ENCODE measurements at regions not wholly inside any gene's neighbourhood (a gene's known extent, or its start where the extent isn't known, plus 50 kb on each side); places are given as distances from the start of the nearest gene placed in this dataset.

- DNase-seq (no peak), ATAC-seq (replicated peaks in 1 of 4) (no peak)
- Histone ChIP-seq H3K4me3 (ENCODE audit: control insufficient read depth in 1 of 2, extremely low read depth in 1 of 2, low read length in 1 of 2) (no peak overlapping the region), H3K27ac (ENCODE audit: low read length) (no peak overlapping the region), H3K9me3 (no peaks in the 10 kb centered on the region), H3K27me3 (replicated peaks in 1 of 2; ENCODE audit: control insufficient read depth in 2 of 2, extremely low read depth in 1 of 2, insufficient read depth in 2 of 2, low read length in 1 of 2) (no peaks in the 10 kb centered on the region), H3K4me1 (ENCODE audit: control insufficient read depth in 1 of 2, extremely low read depth in 1 of 2, insufficient read depth in 2 of 2, low read length in 2 of 2) (no peaks in the 10 kb centered on the region), H3K36me3 (ENCODE audit: control insufficient read depth in 2 of 2, extremely low read depth in 1 of 2, insufficient read depth in 1 of 2, low read length in 1 of 2) (no peaks in the 10 kb centered on the region)
- ChIA-PET POLR2A (no interaction called here), CTCF (no interaction called here)
- no peaks in the 10 kb centered on the region for H3K36me3 Mint-ChIP-seq
- H3K27me3 Mint-ChIP-seq, result no peaks in the 10 kb centered on the region
- WGBS (ENCODE audit: insufficient coverage), result no CpG with 5 or more reads among the region's 4 CpGs
- no peaks in the 10 kb centered on the region for H3K4me1 Mint-ChIP-seq
- no peak overlapping the region for H3K27ac Mint-ChIP-seq
- peaks cover 0 to 4% (median 0%) of the 10 kb centered on the region in 3 donors for H3K9me3 Mint-ChIP-seq
- H3K4me3 Mint-ChIP-seq, result no peak overlapping the region
These were observed 578.3 kb downstream of the PDCD6IP start for GRCh38 chr3:34376691-34377090.

DNA sequence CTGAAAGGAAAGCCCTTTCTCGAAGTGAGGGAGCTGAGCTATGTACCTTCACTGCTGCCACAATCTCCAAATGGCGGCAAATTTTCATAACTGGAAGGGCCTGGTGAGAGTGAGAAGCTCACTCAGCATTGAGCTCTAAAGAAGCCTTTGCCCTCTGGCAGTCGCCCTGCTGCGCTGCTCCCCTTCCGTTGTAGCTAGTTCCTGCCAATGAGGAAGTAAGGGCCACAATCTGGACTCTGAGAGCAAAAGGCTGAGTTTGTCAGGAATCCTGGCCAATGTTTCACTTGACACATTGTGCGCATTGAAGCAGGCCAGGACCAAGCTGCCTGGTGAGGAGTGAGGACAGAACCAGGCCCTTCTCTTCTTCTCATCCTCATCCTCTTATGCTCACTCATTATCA lies 579.5 kb downstream of the PDCD6IP start:
- ChIA-PET CTCF (no interaction called here), POLR2A (interaction anchor here in 1 of 2 donors (0.6 kb wide), 1 partner anchor 171 kb away, joined by 3 read pairs; no protein-coding TSS in a partner anchor)
- H3K27me3 ChIP-seq (replicated peaks in 1 of 2; ENCODE audit: control insufficient read depth in 2 of 2, extremely low read depth in 1 of 2, insufficient read depth in 2 of 2, low read length in 1 of 2), result no peaks in the 10 kb centered on the region
- no peak overlapping the region for H3K27ac ChIP-seq (ENCODE audit: low read length)
- Mint-ChIP-seq H3K27me3 (no peaks in the 10 kb centered on the region), H3K27ac (no peak overlapping the region), H3K4me1 (no peaks in the 10 kb centered on the region), H3K4me3 (no peak overlapping the region), H3K9me3 (no peaks in the 10 kb centered on the region), H3K36me3 (no peaks in the 10 kb centered on the region)
- DNase-seq (no peak), ATAC-seq (replicated peaks in 1 of 4) (no peak)
- H3K36me3 ChIP-seq (ENCODE audit: control insufficient read depth in 2 of 2, extremely low read depth in 1 of 2, insufficient read depth in 1 of 2, low read length in 1 of 2), result no peaks in the 10 kb centered on the region
- H3K4me1 ChIP-seq (ENCODE audit: control insufficient read depth in 1 of 2, extremely low read depth in 1 of 2, insufficient read depth in 2 of 2, low read length in 2 of 2), result no peaks in the 10 kb centered on the region
- no peak overlapping the region for H3K4me3 ChIP-seq (ENCODE audit: control insufficient read depth in 1 of 2, extremely low read depth in 1 of 2, low read length in 1 of 2)
- 79% methylated on average over 5 of the region's 6 CpGs for WGBS (ENCODE audit: insufficient coverage)
- no peaks in the 10 kb centered on the region for H3K9me3 ChIP-seq

GRCh38 chr3:34381243-34381642 lies 582.8 kb downstream of the PDCD6IP start:
- no peaks in the 10 kb centered on the region for H3K4me1 ChIP-seq (ENCODE audit: control insufficient read depth in 1 of 2, extremely low read depth in 1 of 2, insufficient read depth in 2 of 2, low read length in 2 of 2)
- Mint-ChIP-seq H3K4me3 (no peak overlapping the region), H3K9me3 (no peaks in the 10 kb centered on the region), H3K27me3 (no peaks in the 10 kb centered on the region), H3K4me1 (no peaks in the 10 kb centered on the region), H3K27ac (no peak overlapping the region), H3K36me3 (no peaks in the 10 kb centered on the region)
- H3K27ac ChIP-seq (ENCODE audit: low read length), result no peak overlapping the region
- ATAC-seq (replicated peaks in 1 of 4) (no peak), DNase-seq (no peak)
- no peaks in the 10 kb centered on the region for H3K27me3 ChIP-seq (replicated peaks in 1 of 2; ENCODE audit: control insufficient read depth in 2 of 2, extremely low read depth in 1 of 2, insufficient read depth in 2 of 2, low read length in 1 of 2)
- H3K4me3 ChIP-seq (ENCODE audit: control insufficient read depth in 1 of 2, extremely low read depth in 1 of 2, low read length in 1 of 2), result no peak overlapping the region
- H3K36me3 ChIP-seq (ENCODE audit: control insufficient read depth in 2 of 2, extremely low read depth in 1 of 2, insufficient read depth in 1 of 2, low read length in 1 of 2), result no peaks in the 10 kb centered on the region
- CTCF ChIA-PET, result no interaction called here
- POLR2A ChIA-PET, result no interaction called here
- H3K9me3 ChIP-seq, result no peaks in the 10 kb centered on the region

GRCh38 chr3:34382859-34383258 lies 584.4 kb downstream of the PDCD6IP start:
- Histone ChIP-seq H3K36me3 (ENCODE audit: control insufficient read depth in 2 of 2, extremely low read depth in 1 of 2, insufficient read depth in 1 of 2, low read length in 1 of 2) (no peaks in the 10 kb centered on the region), H3K27me3 (replicated peaks in 1 of 2; ENCODE audit: control insufficient read depth in 2 of 2, extremely low read depth in 1 of 2, insufficient read depth in 2 of 2, low read length in 1 of 2) (no peaks in the 10 kb centered on the region), H3K27ac (ENCODE audit: low read length) (no peak overlapping the region), H3K9me3 (no peaks in the 10 kb centered on the region), H3K4me3 (ENCODE audit: control insufficient read depth in 1 of 2, extremely low read depth in 1 of 2, low read length in 1 of 2) (no peak overlapping the region), H3K4me1 (ENCODE audit: control insufficient read depth in 1 of 2, extremely low read depth in 1 of 2, insufficient read depth in 2 of 2, low read length in 2 of 2) (no peaks in the 10 kb centered on the region)
- Mint-ChIP-seq H3K9me3 (no peaks in the 10 kb centered on the region), H3K4me1 (no peaks in the 10 kb centered on the region), H3K27me3 (no peaks in the 10 kb centered on the region), H3K4me3 (no peak overlapping the region), H3K36me3 (no peaks in the 10 kb centered on the region), H3K27ac (no peak overlapping the region)
- POLR2A ChIA-PET, result no interaction called here
- CTCF ChIA-PET, result no interaction called here
- WGBS (ENCODE audit: insufficient coverage), result 100% methylated on average over 1 of the region's 3 CpGs
- DNase-seq, result no peak
- ATAC-seq (replicated peaks in 1 of 4), result no peak

- Histone ChIP-seq H3K4me1 (ENCODE audit: control insufficient read depth in 1 of 2, extremely low read depth in 1 of 2, insufficient read depth in 2 of 2, low read length in 2 of 2) (no peaks in the 10 kb centered on the region), H3K27me3 (replicated peaks in 1 of 2; ENCODE audit: control insufficient read depth in 2 of 2, extremely low read depth in 1 of 2, insufficient read depth in 2 of 2, low read length in 1 of 2) (no peaks in the 10 kb centered on the region), H3K9me3 (no peaks in the 10 kb centered on the region), H3K36me3 (ENCODE audit: control insufficient read depth in 2 of 2, extremely low read depth in 1 of 2, insufficient read depth in 1 of 2, low read length in 1 of 2) (no peaks in the 10 kb centered on the region), H3K4me3 (ENCODE audit: control insufficient read depth in 1 of 2, extremely low read depth in 1 of 2, low read length in 1 of 2) (no peak overlapping the region), H3K27ac (ENCODE audit: low read length) (no peak overlapping the region)
- Mint-ChIP-seq H3K4me1 (no peaks in the 10 kb centered on the region), H3K27ac (no peak overlapping the region), H3K9me3 (no peaks in the 10 kb centered on the region), H3K36me3 (no peaks in the 10 kb centered on the region), H3K27me3 (no peaks in the 10 kb centered on the region), H3K4me3 (no peak overlapping the region)
- POLR2A ChIA-PET, result no interaction called here
- DNase-seq, result no peak
- CTCF ChIA-PET, result interaction anchor here in 1 of 2 donors (0.6 kb wide), 2 partner anchors 36 to 1287 kb away, joined by 3 to 7 read pairs; no protein-coding TSS in a partner anchor
- ATAC-seq (replicated peaks in 1 of 4), result no peak
These were observed 587.9 kb downstream of the PDCD6IP start for GRCh38 chr3:34386309-34386708.

DNA sequence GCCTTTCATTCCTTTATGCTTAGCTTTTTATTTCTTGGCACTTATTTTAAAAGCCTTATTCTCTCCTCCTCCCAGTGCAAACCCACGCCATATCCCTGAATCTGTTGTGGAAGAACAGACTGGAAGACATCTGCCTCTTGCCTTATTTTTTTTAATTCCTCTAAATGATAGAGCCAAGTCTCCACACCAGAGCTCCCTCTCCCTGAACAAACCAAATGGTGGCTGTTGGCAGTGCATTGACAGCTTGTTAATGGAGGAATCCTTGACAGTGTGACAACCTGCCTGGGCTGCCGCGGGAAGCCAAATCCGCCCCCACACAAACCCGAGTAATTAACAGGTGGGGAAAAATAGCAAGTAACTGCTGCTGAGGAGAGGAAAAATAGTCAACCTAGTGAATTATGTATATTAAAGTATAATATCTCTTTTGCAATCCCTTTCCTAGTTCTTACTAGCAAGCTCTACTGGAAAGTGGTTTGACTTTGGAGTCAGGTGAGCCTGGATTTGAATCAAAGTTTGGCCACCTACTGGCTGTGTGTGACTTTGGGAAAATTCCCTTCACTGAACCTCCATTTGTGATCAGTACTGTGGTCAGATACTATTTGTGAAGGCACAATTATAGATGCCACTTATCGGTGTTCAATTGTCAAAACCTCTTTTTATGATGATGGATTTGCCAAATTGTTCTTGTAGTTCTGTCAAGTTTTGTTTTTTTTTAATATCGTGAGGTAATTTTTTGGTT lies 589.6 kb downstream of the PDCD6IP start:
- no peak overlapping the region for H3K27ac ChIP-seq (ENCODE audit: low read length)
- H3K9me3 ChIP-seq, result no peaks in the 10 kb centered on the region
- ChIA-PET CTCF (no interaction called here), POLR2A (no interaction called here)
- Mint-ChIP-seq H3K4me1 (no peaks in the 10 kb centered on the region), H3K9me3 (peaks cover 0 to 2% (median 0%) of the 10 kb centered on the region in 3 donors), H3K27ac (no peak overlapping the region), H3K27me3 (no peaks in the 10 kb centered on the region), H3K36me3 (no peaks in the 10 kb centered on the region), H3K4me3 (no peak overlapping the region)
- H3K36me3 ChIP-seq (ENCODE audit: control insufficient read depth in 2 of 2, extremely low read depth in 1 of 2, insufficient read depth in 1 of 2, low read length in 1 of 2), result no peaks in the 10 kb centered on the region
- DNase-seq (no peak), ATAC-seq (replicated peaks in 1 of 4) (no peak)
- H3K4me1 ChIP-seq (ENCODE audit: control insufficient read depth in 1 of 2, extremely low read depth in 1 of 2, insufficient read depth in 2 of 2, low read length in 2 of 2), result no peaks in the 10 kb centered on the region
- H3K4me3 ChIP-seq (ENCODE audit: control insufficient read depth in 1 of 2, extremely low read depth in 1 of 2, low read length in 1 of 2), result no peak overlapping the region
- WGBS (ENCODE audit: insufficient coverage), result no CpG with 5 or more reads among the region's 7 CpGs
- no peaks in the 10 kb centered on the region for H3K27me3 ChIP-seq (replicated peaks in 1 of 2; ENCODE audit: control insufficient read depth in 2 of 2, extremely low read depth in 1 of 2, insufficient read depth in 2 of 2, low read length in 1 of 2)

- no CpG with 5 or more reads among the region's 2 CpGs for WGBS (ENCODE audit: insufficient coverage)
- H3K36me3 Mint-ChIP-seq, result no peaks in the 10 kb centered on the region
These were observed 590.4 kb downstream of the PDCD6IP start for GRCh38 chr3:34388830-34389229.

More at GRCh38 chr3:34388830-34389229, 590.4 kb downstream of the PDCD6IP start:
- POLR2A ChIA-PET, result no interaction called here
- Mint-ChIP-seq H3K4me1 (no peaks in the 10 kb centered on the region), H3K27ac (no peak overlapping the region), H3K4me3 (no peak overlapping the region), H3K9me3 (peaks cover 0 to 8% (median 3%) of the 10 kb centered on the region in 3 donors), H3K27me3 (no peaks in the 10 kb centered on the region)
- no peaks in the 10 kb centered on the region for H3K27me3 ChIP-seq (replicated peaks in 1 of 2; ENCODE audit: control insufficient read depth in 2 of 2, extremely low read depth in 1 of 2, insufficient read depth in 2 of 2, low read length in 1 of 2)
- no peak overlapping the region for H3K27ac ChIP-seq (ENCODE audit: low read length)
- no peaks in the 10 kb centered on the region for H3K9me3 ChIP-seq
- no peaks in the 10 kb centered on the region for H3K36me3 ChIP-seq (ENCODE audit: control insufficient read depth in 2 of 2, extremely low read depth in 1 of 2, insufficient read depth in 1 of 2, low read length in 1 of 2)
- H3K4me1 ChIP-seq (ENCODE audit: control insufficient read depth in 1 of 2, extremely low read depth in 1 of 2, insufficient read depth in 2 of 2, low read length in 2 of 2), result no peaks in the 10 kb centered on the region
- no peak overlapping the region for H3K4me3 ChIP-seq (ENCODE audit: control insufficient read depth in 1 of 2, extremely low read depth in 1 of 2, low read length in 1 of 2)
- CTCF ChIA-PET, result no interaction called here
- no peak for DNase-seq
- no peak for ATAC-seq (replicated peaks in 1 of 4)
